Upper lobe of left lung (tissue), 4 donors: ENCODE measurements at regions not wholly inside any gene's neighbourhood (a gene's known extent, or its start where the extent isn't known, plus 50 kb on each side); places are given as distances from the start of the nearest gene placed in this dataset.

Experiments
- EP300 ChIP-seq, 4 donors: sonication (generic); formaldehyde crosslinking; IDR thresholded peaks; one replicate each; pipeline ENCODE4 v1.5.1; 2017; ENCODE audit warnings: antibody characterized with exemption in 4 of 4, control low read depth in 2 of 4
- TF ChIP-seq, protein P1 (sequence below), 6 experiments: fragments of 450-650 bp in 4 of 6; fragments of 200-600 bp in 2 of 6; sonication (generic) in 2 of 6; IDR thresholded peaks; one replicate each; pipeline ENCODE4 v1.5.1; 2016 to 2019; ENCODE audit warnings: antibody characterized with exemption in 6 of 6

- TF ChIP-seq EP300 (IDR thresholded peaks at IDR 0.05), result no peak
- TF ChIP-seq, protein P1, sequence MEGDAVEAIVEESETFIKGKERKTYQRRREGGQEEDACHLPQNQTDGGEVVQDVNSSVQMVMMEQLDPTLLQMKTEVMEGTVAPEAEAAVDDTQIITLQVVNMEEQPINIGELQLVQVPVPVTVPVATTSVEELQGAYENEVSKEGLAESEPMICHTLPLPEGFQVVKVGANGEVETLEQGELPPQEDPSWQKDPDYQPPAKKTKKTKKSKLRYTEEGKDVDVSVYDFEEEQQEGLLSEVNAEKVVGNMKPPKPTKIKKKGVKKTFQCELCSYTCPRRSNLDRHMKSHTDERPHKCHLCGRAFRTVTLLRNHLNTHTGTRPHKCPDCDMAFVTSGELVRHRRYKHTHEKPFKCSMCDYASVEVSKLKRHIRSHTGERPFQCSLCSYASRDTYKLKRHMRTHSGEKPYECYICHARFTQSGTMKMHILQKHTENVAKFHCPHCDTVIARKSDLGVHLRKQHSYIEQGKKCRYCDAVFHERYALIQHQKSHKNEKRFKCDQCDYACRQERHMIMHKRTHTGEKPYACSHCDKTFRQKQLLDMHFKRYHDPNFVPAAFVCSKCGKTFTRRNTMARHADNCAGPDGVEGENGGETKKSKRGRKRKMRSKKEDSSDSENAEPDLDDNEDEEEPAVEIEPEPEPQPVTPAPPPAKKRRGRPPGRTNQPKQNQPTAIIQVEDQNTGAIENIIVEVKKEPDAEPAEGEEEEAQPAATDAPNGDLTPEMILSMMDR (IDR thresholded peaks at IDR 0.05), result no peak
These were observed 603.7 kb upstream of the MKI67 start for GRCh38 chr10:128729910-128730420.
